Stimulated activated CD4-positive, alpha-beta T cell treated with anti-CD3 and anti-CD28 coated beads, Interleukin-2, amount 100 ng/mL, for 48 hours (primary cell): ENCODE measurements at regions not wholly inside any gene's neighbourhood (a gene's known extent, or its start where the extent isn't known, plus 50 kb on each side); places are given as distances from the start of the nearest gene placed in this dataset.

ENCODE experiments used
- DNase-seq, 2 donors: peaks; one replicate each; pipeline ENCODE4 v3.0.0-alpha.2; 2020

DNA sequence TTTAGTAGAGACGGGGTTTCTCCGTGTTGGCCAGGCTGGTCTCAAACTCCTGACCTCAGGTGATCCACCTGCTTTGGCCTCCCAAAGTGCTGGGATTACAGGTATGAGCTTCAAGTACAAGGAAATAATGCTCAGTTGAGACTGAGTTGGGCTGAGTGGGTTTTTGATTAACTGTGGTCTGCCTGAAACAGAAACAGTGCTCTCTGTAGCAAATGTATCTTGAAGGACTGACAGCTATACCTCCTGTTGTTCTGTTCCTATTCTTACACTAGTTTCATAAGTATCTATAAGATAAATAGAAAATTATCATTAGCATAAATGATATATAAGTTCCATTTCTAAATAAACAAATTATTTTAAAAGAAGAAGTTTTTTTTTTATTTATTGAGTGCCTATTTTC lies 142.8 kb upstream of the PTPRK start:
- DNase-seq, result no peak

DNA sequence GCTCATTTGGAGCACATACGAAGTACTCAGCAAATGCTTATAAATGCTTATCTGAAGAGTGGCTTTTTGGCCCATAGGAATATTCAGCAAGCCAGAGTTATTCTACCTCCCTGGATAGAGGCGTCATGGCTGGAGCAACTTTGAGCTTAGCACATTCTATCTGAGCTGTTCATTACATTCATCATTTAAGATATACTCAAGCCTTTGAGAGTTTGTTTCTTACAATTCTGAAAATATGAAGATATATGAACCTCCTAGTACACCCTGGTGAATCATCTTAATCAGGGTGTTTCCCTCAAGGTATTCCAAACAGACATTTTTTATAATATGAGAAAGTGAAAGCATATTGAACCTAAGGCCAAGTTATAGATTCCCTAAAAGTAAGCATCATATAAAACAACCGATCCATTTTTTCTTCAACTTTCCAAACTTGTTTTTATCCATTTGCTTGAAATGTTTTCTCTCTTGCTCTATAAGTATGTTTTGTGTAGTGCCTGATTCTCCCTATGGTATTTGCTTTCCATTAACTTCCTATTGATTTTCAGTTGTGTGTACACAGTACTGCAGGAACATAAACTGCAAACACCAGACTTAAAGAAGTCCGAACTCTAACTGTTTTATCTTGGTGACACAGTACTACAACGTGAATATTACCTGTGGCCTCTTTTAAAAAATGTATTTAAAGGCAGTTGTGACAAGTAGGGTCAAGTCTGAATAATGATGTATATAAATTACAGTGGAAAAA lies 139.7 kb upstream of the PTPRK start:
- no peak for DNase-seq

DNA sequence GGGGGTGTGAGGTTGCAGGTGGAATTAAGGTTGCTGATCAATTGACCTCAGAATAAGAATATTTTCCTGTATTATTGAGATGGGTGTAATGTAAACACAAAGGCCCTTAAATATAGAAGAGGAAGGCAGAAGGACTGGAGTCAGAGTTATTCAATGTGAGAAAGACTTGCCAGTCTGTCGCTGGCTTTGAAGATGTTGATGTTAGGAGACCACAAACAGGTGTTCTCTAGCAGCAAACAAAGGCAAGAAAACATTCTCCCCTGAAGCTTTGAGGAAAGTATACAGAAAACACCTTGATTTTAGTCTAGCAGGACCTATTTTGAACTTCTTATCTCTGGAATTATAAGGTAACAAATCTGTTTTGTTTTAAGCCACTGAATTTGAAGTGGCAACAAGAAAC lies 138.9 kb upstream of the PTPRK start:
- no peak for DNase-seq

DNA sequence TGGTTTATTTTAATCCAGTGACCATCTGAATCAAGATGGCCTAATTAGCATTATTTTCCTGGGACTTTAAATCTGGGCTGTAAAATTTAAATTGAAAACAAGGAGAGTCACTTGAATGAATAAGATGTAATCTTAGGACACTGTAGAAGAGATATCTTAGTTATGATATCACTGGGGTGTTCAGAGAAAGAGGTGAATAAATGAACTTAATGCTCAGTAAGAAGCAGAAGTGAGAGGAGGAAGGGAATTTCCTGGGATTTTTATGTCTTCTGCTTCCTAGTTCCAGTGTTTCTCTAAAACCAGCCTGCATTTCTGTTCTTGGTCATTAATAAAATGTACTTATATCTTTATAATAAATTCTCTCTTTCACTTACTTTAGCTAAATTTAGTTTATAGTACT lies 136.8 kb upstream of the PTPRK start:
- DNase-seq, result no peak

DNA sequence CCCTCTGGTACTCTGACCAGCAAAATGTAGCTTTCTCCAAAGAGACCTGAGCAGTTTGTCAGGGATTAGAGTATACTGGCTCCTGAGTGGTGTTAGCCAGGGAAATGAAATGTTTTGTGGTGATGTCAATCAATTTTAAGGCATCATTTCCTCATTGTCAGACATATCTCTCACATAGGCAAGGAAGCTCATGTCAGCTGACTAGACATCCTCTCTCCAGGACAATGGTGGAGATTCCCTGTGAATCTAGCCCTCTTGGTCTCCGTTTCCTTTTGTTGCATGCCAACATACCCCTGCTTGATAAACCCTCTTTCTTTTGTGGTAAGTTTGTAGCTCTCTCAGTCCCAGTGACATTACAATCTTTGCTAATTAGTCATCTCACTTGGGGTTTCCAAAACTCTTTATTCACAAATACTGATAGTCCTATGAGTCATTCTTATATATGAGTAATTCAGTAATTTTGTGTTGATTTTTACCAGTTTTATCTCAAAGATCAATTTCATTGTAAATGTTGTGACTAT lies 135.6 kb upstream of the PTPRK start:
- peak; percentile 4 to 7 for DNase-seq

DNA sequence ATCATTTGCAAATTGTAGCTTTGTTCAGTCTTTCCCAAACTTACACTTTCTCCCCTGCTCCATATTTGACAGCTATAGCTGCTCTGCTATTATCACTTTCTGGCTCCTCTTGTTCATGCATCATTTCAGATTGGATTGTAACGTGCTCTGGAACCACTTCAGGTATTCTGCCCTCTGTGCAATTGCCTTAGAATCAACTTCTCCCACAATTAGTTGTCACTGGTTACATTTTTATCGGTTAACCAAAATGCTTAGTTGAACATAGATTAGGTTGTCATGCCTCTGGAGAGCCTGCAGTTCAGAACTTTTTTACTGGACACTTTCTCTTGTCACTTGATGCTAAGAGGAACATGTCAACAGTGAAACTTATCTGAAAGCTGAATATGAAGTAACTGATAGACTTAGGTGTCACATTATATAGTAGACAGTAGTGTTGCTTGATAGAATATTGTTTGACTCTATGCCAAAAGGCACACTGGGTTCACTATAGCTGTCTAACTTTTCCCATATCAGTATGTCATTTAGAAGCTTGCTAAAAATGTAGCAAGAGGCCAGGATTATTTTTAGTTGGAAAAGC lies 127.7 kb upstream of the PTPRK start:
- no peak for DNase-seq

DNA sequence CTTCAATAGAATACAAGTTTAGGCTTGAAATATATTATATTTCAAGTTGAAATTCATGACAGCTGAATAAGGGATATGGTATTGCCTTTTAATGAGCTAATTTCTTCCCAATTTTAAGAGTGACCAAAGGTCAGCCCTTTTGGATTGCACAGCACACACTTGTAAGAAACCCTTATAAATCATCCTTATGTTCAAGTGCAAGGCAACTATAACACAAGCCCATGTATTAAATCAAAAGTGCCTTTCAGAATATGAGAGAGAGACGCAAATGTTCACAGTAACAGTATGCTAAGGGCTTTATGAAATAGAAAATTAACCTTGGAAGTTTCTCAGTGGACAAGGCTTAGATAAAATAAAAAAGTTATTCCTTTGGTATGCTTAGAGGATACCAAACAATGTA lies 121.7 kb upstream of the PTPRK start:
- no peak for DNase-seq

DNA sequence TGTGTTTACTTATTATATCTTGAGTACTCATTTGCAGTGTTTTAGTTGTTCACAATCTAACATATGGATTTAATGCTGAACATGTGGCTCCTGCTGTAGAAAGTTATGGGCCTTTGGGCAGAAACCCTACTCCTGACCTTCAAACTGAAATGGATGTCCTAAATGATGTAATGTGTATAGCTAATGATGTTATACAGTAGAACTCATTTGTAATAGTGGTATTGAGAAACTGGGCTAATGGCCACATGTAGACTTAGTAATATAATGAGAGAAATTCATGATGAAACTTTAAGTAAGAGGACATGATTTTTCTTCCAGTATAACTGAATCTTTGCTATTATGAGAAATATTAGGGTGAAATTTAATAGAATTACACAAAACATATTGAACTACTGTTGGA lies 121.3 kb upstream of the PTPRK start:
- no peak for DNase-seq

DNA sequence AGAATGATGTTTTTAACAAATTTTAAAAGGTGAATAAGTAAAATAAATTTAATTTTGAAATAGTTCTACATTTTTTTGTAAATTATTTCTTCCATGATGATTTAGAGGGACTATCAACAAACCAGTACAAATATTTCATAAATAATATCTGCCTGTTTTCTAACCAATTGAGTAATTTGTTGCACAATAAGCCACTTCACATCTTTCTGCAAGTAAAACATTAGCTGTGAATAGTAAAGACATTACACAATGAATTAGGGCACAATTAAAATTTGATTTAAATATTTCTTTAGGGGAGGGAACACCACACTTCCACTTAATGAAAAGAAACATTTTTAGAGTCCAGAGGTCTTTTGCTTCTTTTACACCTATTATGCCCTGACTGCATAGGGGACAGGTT lies 118.4 kb upstream of the PTPRK start:
- DNase-seq, result no peak

DNA sequence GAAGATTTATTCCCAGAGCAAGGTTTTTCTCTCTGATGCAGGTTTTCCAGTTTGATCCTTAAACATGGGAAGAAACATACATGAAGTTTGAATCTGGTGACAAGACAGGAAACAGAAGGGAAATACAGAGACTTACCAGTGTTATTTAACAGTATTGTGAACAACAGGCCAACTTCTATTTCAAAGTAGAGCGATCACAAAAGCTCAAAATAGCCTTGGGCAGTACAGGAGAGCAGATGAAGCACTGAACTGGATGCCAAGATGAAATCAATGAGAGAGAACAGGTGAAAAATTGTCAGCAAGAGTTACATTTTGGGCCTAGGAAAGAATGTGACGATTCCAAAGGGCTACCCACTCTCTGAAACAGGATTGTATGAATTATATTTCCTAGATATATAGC lies 114.8 kb upstream of the PTPRK start:
- no peak for DNase-seq

DNA sequence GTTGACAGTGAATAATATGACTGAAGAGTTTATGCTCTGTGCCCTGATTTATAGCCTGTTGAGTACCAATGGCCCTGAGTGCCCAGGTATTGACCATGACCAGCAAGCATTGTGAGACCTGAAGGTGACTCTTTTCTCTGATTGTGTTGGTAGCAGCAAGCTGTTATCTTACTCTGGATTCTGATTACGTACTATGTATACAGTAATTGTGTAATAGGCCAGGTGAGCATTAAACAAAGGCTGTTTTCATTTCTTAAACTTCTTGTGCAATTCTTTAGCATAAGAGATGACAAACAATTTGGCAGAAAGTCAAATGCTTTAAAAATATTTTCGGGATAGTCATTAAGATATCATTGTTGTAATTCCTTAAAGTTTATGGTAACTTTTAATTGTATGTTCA lies 111.7 kb upstream of the PTPRK start:
- DNase-seq, result no peak

DNA sequence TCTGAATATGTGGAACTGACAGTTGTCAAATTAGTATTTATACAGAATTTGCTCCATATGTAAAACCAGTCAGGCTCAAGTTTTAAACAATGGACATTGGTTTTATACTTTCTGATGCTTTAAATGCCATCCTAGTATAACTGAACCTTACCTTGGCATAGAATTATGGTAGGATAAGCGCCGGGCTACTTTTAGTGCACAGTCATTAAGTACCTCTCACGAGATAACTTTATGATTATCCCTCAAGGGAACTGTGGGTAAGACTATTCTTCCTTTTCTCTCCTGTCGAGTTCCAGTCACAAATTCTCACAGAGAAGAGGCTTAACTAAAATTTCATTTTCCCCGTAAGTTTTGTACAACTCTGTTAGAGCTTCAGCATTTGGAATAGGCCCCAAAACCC lies 110.6 kb upstream of the PTPRK start:
- no peak for DNase-seq

DNA sequence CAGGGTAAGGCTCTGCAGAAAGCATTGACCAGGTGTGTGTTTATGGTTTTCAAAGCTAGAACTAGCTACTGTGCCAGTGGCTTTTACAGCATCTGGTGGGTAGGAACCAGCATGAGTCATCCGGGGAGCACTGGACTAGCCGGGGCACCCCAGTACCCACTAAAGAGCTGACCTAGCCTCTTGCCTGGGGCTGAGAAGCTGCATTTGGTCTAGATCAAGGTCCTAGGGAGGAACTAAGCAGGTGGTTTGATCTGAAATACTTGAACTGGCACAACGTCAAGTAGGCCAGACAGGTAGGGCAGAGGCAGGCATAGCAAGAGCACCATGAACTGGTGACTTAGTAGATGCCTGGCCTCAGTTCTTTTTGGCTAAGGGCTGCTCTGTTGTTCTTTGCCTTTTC lies 109.8 kb upstream of the PTPRK start:
- no peak for DNase-seq

DNA sequence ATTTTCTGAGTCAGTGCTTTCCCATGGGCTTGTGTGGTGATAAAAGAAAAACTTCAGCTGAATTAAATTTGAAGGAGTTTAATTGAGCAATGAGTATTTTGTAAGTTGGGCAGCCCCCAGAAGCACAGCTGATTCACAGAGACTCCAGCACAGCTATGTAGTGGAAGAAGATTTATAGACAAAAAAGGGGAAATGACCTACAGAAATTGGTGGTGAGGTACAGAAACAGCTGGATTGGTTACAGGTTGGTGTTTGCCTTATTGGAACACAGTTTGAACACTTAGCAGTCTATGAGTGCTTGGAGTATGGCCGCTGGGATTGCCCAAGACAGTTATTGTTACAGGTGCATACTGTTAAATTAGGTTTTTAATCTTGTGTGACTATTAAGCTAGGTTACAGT lies 96.9 kb upstream of the PTPRK start:
- DNase-seq, result no peak

DNA sequence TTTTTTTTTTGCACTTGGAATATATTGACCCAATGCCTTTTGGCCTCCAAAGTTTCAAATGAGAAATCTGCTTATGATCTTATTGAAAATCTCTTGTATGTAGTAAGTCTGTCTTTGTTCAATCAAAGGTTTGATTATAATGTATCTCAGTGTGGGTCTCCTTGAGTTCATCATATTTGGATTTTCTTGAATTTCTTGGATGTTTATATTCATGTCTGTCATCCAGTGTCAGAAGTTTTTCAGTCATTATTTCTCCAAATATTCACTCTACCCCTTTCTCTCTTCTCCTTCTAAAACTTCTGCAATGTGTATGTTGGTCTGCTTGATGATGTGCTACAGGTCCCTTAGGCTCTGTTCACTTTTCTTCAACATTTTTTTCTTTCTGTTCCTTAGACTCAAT lies 95.9 kb upstream of the PTPRK start:
- DNase-seq, result no peak

DNA sequence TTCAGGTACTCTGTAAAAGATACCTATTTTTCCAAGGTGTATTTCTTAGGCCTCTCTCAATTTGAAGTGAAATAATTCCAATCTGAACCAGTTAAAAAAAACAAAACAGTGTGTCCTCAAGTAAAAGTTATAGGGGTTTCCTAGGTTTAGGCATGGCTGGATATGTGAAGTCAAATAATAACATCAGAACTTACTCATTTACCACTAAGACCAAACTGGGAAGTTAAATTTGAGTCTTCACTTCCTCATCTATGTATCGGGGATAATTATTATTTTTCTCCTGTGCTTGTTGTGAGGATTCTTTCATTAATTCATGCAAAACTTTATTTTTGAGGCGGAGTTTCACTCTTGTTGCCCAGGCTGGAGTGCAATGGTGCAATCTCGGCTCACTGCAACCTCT lies 86.2 kb upstream of the PTPRK start:
- no peak for DNase-seq

DNA sequence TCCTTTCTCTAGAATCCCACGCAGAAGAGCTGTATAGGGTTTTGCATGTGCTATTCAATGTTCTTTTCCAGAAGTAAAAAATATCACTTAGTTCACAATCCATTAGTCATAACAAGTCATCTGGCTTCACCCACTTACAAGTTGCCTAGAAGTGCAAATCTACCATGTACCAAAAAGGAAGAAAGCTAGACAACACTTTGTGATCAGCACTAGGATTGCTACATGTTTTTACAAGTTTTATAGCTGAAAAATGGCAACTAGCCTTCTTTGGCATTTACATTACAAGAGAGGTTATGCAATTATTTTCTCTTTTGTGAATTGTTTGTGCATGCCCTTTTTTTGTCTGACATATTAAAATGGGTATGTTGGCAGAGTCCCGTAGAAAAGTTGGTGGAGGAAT lies 85.6 kb upstream of the PTPRK start:
- DNase-seq, result no peak

DNA sequence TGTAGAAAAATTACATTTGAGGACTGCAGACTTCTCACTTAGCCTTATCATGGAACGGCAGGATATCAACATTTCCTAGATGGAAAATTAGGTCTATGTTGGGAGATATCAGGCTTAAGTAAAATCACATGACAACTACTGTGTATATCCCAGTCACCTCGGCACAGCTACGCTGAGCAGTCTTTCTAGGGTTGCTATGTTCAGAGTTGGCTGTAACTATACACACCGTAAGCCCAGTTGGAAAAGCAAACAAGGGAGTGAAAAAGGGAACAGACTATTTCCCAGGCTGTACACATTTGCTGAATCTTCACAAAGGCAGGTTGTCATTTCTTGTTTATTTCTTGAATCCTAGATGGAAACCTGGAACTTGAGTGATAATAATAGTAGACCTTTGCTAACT lies 80.7 kb upstream of the PTPRK start:
- DNase-seq, result no peak

DNA sequence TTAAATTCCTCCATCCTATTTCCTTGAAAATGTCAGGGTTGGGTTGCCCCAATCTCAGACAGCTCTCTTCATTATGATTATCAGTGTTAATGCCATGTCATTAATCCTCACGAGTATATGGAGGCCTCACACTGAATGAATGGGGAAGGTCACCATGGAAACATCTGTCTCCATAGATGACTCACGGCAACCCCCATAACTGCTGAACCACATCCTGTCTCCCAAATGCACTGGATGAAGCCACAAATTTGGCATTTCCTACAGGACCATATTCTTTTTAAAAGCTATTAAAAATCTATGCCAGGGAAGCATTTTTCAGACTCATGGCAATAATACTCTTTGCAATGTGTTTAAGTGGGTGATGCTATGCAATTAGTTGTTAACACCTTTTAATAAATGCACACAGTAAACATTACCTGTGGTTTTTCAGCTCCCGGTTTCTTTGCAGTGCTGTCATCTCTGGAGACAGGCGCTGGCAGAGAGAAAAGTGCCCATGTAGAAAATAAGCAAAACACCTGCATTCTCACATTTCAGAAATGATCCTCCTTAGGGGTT lies 80.1 kb upstream of the PTPRK start:
- no peak for DNase-seq

DNA sequence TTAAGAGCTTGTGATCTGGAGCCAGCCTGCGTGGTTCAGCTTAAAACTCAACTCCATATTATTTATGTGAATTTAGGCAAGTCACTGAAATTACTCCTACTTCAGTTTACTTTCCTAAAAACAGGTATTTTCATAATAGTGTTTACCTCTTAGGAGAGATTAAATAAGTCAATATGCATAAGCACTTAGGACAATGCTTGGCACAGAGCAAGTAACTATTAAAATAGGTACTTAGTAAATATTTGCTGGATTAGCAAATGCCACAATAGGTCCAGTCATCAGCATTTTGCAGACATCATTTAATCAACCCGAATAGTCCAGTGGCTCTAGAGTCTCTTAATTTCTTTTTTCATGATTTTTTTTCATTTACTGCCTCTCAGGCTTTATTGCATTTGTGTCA lies 78.6 kb upstream of the PTPRK start:
- no peak for DNase-seq

DNA sequence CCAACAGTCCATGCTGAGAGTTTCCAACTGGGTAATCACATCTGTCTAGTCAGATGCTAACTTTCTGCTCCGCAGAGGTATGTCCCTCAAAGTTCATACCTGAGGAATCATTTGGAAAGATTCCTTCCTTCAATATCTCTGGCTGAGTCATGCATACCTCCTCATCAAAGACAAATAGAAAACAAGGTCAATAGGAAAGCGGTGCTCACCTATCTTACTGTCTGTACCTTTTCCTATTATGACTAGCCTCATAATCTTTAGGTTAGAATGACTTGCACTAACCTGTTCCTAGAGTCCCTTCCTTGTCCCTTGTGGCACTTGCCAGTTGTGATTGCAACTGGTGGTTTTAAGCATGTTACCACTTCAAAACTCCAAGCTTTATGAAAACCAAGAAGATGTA lies 78.2 kb upstream of the PTPRK start:
- no peak for DNase-seq

DNA sequence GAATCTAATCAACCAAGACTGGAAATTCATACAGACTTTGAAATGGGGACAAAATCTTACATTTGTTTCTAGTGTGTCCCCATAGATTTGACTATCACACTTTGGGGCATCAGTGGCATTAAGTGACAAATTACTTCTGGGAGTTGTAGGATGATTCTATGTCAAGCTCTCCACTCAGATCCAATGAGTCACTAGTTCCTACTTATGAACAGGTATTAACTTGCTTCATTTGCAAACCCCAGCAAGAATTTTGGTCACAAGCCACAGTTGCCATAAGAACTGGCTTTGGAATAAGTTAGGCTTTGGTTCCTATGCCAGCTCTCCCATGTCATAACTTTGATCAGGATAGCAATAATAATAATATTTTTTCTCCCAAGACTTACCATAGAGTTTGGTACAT lies 77.6 kb upstream of the PTPRK start:
- DNase-seq, result no peak

DNA sequence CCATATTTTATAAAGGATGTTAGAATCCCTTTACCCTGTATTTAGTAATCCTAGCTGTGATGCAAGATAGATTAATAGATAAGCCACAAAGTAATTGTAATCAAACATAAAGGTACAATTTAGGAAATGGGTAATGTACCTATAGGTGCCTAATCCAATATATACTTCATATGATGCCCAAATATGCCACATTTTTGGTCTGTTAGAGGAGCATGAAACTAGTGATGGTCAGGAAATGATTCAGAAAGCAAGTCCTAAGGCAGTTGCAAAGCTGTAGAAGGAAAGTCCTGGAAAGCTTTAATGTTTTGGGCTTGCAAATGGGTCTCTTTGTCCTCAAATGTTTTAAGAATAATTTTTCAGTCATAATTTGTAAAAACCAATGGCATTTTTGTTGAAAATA lies 76.6 kb upstream of the PTPRK start:
- no peak for DNase-seq

DNA sequence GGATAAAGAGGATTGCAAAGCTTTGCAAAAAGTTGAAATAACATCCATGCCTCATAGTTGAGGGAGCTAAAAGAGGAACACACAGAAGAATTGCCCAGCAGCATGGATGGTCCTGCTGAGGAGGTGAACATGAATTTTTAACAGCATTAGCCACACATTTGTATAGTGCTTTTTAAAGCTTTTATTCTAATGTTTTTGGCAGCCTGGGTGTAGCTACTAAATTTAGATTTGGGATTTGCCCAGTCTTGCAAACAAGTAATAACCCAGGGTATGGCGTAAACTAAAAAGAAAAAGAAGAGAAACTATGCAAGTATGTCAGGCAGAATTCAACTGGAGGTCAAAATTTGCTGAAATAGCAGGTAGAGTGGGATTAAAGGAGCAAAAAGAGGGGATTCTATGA lies 75.1 kb upstream of the PTPRK start:
- no peak for DNase-seq

DNA sequence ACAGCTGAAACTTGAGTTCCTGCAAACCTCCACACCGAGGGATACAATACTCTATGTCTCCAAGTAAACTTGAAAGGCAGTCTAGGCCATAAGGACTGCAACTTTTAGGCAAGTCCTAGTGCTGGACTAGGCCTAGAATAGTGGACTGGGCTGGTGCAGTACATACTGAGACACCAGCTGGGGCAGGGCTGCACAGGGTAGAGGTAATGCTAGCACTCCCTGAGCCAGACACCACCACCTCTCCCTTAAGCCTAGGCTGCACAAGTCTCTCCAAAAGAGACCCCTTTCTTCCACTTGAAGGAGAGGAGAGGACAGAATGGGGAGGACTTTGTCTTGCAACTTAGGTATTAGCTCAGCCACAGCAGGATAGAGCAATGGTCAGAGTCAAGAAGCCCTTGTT lies 65.7 kb upstream of the PTPRK start:
- DNase-seq, result no peak
